PC-3 (cell line): ENCODE measurements at regions not wholly inside any gene's neighbourhood (a gene's known extent, or its start where the extent isn't known, plus 50 kb on each side); places are given as distances from the start of the nearest gene placed in this dataset.

ENCODE experiments used
- EZH2phosphoT487 ChIP-seq: fragments of 300-600 bp; sonication (generic); IDR thresholded peaks from 2 replicates; pipeline ENCODE4 v1.6.1; 2018; ENCODE audit warnings: mild to moderate bottlenecking, antibody characterized with exemption, low read length, borderline replicate concordance
- TF ChIP-seq, protein P1 (sequence below): fragments of 300-600 bp; sonication (generic); conservative IDR thresholded peaks from 2 replicates; pipeline ENCODE4 v1.5.1; 2017; ENCODE audit warnings: antibody characterized with exemption, low read depth, mild to moderate bottlenecking, low read length

- TF ChIP-seq, protein P1, sequence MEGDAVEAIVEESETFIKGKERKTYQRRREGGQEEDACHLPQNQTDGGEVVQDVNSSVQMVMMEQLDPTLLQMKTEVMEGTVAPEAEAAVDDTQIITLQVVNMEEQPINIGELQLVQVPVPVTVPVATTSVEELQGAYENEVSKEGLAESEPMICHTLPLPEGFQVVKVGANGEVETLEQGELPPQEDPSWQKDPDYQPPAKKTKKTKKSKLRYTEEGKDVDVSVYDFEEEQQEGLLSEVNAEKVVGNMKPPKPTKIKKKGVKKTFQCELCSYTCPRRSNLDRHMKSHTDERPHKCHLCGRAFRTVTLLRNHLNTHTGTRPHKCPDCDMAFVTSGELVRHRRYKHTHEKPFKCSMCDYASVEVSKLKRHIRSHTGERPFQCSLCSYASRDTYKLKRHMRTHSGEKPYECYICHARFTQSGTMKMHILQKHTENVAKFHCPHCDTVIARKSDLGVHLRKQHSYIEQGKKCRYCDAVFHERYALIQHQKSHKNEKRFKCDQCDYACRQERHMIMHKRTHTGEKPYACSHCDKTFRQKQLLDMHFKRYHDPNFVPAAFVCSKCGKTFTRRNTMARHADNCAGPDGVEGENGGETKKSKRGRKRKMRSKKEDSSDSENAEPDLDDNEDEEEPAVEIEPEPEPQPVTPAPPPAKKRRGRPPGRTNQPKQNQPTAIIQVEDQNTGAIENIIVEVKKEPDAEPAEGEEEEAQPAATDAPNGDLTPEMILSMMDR: no peak
- TF ChIP-seq EZH2phosphoT487: no peak
Observed at GRCh38 chr5:8628521-8628920, 759.6 kb downstream of the MTRR start.
